ENCODE measurements at regions not wholly inside any gene's neighbourhood (a gene's known extent, or its start where the extent isn't known, plus 50 kb on each side); places are given as distances from the start of the nearest gene placed in this dataset.
A peak's percentile ranks its signal among the peaks of the same experiment; 100 is the strongest.

GRCh38 chr4:183828125-183828524, 77.0 kb upstream of the STOX2 start:
- Histone ChIP-seq H3K4me1 (ENCODE audit: insufficient read depth, low read length) (peaks cover 3% of the 10 kb centered on the region), H3K36me3 (ENCODE audit: insufficient read depth, low read length) (no peaks in the 10 kb centered on the region), H3K27ac (ENCODE audit: low read depth in 1 of 2, low read length in 2 of 2) (no peak overlapping the region), H3K9me3 (ENCODE audit: control insufficient read depth in 1 of 2, insufficient read depth in 1 of 2, low read length in 2 of 2) (no peaks in the 10 kb centered on the region), H3K4me3 (ENCODE audit: low read length) (no peak overlapping the region), H3K27me3 (ENCODE audit: control insufficient read depth in 1 of 2, insufficient read depth in 2 of 2, low read length in 2 of 2) (no peaks in the 10 kb centered on the region)
- Mint-ChIP-seq H3K4me1 (ENCODE audit: low read depth) (peaks cover 18% of the 10 kb centered on the region), H3K27me3 (no peaks in the 10 kb centered on the region), H3K9me3 (no peaks in the 10 kb centered on the region), H3K36me3 (ENCODE audit: low read depth) (no peaks in the 10 kb centered on the region), H3K27ac (peak overlapping the region; percentile 23), H3K4me3 (no peak overlapping the region)
- ChIA-PET POLR2A (no interaction called here), CTCF (interaction anchor here (0.7 kb wide), 1 partner anchor 16 kb away, joined by 3 read pairs; no protein-coding TSS in a partner anchor)
- no peak for TF ChIP-seq CTCF (IDR thresholded peaks at IDR 0.05)
- intact Hi-C loops (cut with DNase I, micrococcal nuclease), result no loop called here
- DNase-seq (peak in 5 of 14 experiments; percentile 1 to 19 (median 14)), ATAC-seq (ENCODE audit: poor library complexity) (peak; percentile 63)

GRCh38 chr4:183828839-183829238, 76.3 kb upstream of the STOX2 start:
- no peaks in the 10 kb centered on the region for H3K36me3 Mint-ChIP-seq (ENCODE audit: low read depth)

GRCh38 chr4:183830438-183830985, 74.6 kb upstream of the STOX2 start:
- Histone ChIP-seq H3K4me3 (ENCODE audit: low read length) (no peak overlapping the region), H3K36me3 (ENCODE audit: insufficient read depth, low read length) (no peaks in the 10 kb centered on the region), H3K9me3 (ENCODE audit: control insufficient read depth in 1 of 2, insufficient read depth in 1 of 2, low read length in 2 of 2) (no peaks in the 10 kb centered on the region), H3K27ac (ENCODE audit: low read depth in 1 of 2, low read length in 2 of 2) (no peak overlapping the region), H3K27me3 (ENCODE audit: control insufficient read depth in 1 of 2, insufficient read depth in 2 of 2, low read length in 2 of 2) (no peaks in the 10 kb centered on the region), H3K4me1 (ENCODE audit: insufficient read depth, low read length) (peaks cover 3% of the 10 kb centered on the region)
- ChIA-PET POLR2A (no interaction called here), CTCF (interaction anchor here (0.6 to 0.7 kb wide), 2 partner anchors 29 to 724 kb away, joined by 3 to 6 read pairs; no protein-coding TSS in a partner anchor)
- ATAC-seq (ENCODE audit: poor library complexity) (no peak), DNase-seq (peak in 2 of 14 experiments; percentile 25 to 39)
- intact Hi-C loops (cut with DNase I, micrococcal nuclease), result no loop called here
- no peak for TF ChIP-seq CTCF (IDR thresholded peaks at IDR 0.05)
- H3K27ac Mint-ChIP-seq, result no peak overlapping the region
- no peaks in the 10 kb centered on the region for H3K36me3 Mint-ChIP-seq (ENCODE audit: low read depth)
- H3K4me1 Mint-ChIP-seq (ENCODE audit: low read depth), result peaks cover 18% of the 10 kb centered on the region
- H3K9me3 Mint-ChIP-seq, result no peaks in the 10 kb centered on the region
- no peak overlapping the region for H3K4me3 Mint-ChIP-seq
- no peaks in the 10 kb centered on the region for H3K27me3 Mint-ChIP-seq

More at GRCh38 chr4:183828839-183829238, 76.3 kb upstream of the STOX2 start:
- Mint-ChIP-seq H3K4me3 (no peak overlapping the region), H3K27me3 (no peaks in the 10 kb centered on the region), H3K27ac (no peak overlapping the region), H3K4me1 (ENCODE audit: low read depth) (peaks cover 18% of the 10 kb centered on the region), H3K9me3 (no peaks in the 10 kb centered on the region)
- no peaks in the 10 kb centered on the region for H3K27me3 ChIP-seq (ENCODE audit: control insufficient read depth in 1 of 2, insufficient read depth in 2 of 2, low read length in 2 of 2)
- TF ChIP-seq CTCF (IDR thresholded peaks at IDR 0.05), result no peak
- H3K27ac ChIP-seq (ENCODE audit: low read depth in 1 of 2, low read length in 2 of 2), result no peak overlapping the region
- intact Hi-C loops (cut with DNase I, micrococcal nuclease), result no loop called here
- no peaks in the 10 kb centered on the region for H3K9me3 ChIP-seq (ENCODE audit: control insufficient read depth in 1 of 2, insufficient read depth in 1 of 2, low read length in 2 of 2)
- ChIA-PET POLR2A (no interaction called here), CTCF (no interaction called here)
- DNase-seq, result no peak
- no peak overlapping the region for H3K4me3 ChIP-seq (ENCODE audit: low read length)
- H3K36me3 ChIP-seq (ENCODE audit: insufficient read depth, low read length), result no peaks in the 10 kb centered on the region
- ATAC-seq (ENCODE audit: poor library complexity), result no peak
- H3K4me1 ChIP-seq (ENCODE audit: insufficient read depth, low read length), result peaks cover 3% of the 10 kb centered on the region

Measured in CD4-positive, alpha-beta T cell (primary cell).